GM21528 (cell line): ENCODE measurements at regions not wholly inside any gene's neighbourhood (a gene's known extent, or its start where the extent isn't known, plus 50 kb on each side); places are given as distances from the start of the nearest gene placed in this dataset.
"Not testable (repeated sequence)": the region's sequence is repeated elsewhere in the genome, so short reads cannot be mapped to it uniquely, and the experiment has no call there.

Experiments
- ATAC-seq: cut with Tn5 transposase; IDR thresholded peaks from one replicate; pipeline ENCODE4 v1.9.1; 2021; ENCODE audit warnings: mild to moderate bottlenecking, moderate library complexity; ENCODE audit not compliant: unreplicated experiment, low FRiP score

DNA sequence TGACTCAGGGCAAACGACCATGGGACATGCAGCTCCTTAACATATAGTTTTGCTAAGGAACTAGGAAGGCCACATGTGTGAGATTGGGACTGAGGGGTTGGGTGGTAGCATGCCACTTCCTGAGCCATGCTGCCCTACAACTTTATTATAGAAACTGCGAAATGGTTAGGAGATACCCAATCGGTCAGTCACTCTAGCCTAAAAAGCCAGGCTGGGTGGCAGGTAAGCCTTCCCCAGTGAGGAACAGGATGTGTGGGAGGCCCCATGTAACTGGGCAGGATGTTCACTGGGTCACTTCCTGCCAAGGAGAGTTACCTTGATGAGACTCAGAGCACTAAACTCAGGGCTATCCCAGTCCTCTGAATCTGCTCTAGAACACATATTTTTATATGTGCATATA is 123.5 kb downstream of the MAP3K7 start:
- no peak for ATAC-seq

DNA sequence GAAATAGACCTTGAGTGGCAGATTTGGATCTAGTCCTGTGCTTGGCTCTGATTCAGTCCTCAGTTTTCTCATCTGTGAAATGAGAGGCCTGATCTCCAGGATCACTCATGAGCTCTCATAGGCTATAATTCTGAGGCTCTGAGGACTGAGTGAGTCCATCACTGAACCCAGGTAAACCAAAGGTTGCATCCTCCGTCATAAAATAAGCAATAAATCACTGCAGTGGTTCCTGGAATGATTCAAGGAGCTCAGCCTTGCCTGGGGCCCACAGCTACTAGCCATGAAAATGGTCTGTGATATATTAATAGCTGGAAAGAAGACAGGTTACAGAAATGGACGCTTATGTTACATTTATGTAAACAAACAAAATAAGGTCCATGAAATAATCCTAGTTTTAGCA is 124.8 kb downstream of the MAP3K7 start:
- no peak for ATAC-seq

GRCh38 chr6:90461383-90461782 is 125.5 kb downstream of the MAP3K7 start:
- ATAC-seq = no peak

DNA sequence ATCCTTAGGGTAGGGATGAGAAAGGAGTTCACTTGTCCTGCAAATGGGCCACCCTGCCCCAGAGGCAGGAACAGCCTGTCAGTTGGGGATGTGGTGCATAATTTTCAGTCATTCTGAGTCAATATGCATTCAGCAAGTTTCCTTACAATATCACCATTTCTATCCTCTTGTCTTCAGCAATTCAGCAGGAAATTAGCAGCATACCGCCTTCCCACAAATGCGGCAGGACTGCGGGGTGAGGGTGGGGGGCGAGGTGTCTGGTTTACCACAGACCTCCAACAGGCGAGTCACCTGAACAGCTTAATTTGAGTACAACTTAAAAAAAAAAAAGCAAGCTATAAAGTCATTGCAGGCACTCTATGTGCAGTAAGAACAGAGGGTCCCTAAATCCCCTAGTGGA is 126.8 kb downstream of the MAP3K7 start:
- ATAC-seq = no peak

DNA sequence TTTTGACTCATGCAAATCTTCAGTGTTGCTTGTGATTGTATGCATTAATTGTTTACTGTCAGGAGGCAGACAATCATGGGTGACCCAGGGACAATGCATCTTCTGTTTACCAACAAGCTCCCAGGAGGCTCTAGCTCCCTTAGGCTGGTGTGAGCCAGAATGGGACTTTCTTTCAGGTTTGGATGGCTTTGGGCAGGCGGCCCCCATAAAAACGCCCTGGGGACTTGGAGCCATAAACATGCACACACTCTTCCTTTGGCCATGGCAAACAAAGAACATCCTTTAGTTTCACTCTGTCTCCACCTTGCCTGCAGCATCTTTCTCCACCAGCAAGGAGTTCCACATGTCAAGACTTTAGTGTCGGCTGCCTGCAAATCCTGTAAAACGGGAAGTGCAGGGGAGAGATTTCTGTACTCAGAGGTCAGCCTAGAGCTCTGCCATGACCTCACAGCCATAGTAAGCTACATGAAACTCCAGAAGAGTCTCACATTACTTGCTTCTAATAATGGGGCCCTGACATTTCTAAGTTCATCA is 127.6 kb downstream of the MAP3K7 start:
- ATAC-seq = no peak

DNA sequence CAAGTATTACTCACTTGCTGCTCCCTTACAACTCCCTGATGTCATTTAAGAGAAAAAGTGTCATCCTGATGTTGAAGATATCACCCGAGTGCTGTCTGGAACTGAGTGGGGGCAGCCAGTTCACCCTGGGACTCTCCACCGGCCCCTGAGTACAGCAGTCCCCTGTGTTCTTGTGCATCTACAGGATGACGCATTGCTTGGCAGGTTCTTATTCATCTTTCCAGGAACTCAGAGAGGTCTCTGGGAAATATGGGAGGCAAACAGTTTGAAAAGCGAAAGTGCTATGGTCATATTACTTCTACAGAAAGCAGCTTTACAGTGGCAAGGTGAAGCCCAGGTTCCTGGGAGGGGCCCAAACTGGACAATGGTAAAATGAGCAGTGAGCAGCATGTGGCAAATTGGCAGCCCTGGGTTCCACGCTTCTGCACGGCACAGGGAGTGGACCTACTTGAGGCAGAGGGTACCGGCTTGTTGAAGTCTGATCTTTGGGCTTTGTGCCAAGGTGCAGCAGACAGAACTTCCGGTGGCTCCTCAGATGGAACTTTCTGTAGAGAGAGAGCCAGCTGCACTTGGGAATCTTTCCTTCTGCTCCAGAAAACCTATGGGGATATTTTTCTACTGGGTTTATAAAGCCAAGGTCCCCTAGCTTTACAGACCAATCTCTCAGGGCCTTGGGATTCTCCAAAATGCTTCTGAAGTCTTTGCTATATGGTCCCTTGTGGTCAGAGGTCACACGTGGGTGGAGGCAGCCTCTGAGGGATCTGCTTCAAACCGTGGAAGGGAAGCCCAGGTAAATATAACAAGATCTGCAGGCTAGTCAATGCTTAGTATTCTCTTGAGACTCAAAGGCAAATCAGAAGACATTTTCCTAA is 128.3 kb downstream of the MAP3K7 start:
- ATAC-seq = no peak

GRCh38 chr6:90457867-90458259 is 129.0 kb downstream of the MAP3K7 start:
- no peak for ATAC-seq

DNA sequence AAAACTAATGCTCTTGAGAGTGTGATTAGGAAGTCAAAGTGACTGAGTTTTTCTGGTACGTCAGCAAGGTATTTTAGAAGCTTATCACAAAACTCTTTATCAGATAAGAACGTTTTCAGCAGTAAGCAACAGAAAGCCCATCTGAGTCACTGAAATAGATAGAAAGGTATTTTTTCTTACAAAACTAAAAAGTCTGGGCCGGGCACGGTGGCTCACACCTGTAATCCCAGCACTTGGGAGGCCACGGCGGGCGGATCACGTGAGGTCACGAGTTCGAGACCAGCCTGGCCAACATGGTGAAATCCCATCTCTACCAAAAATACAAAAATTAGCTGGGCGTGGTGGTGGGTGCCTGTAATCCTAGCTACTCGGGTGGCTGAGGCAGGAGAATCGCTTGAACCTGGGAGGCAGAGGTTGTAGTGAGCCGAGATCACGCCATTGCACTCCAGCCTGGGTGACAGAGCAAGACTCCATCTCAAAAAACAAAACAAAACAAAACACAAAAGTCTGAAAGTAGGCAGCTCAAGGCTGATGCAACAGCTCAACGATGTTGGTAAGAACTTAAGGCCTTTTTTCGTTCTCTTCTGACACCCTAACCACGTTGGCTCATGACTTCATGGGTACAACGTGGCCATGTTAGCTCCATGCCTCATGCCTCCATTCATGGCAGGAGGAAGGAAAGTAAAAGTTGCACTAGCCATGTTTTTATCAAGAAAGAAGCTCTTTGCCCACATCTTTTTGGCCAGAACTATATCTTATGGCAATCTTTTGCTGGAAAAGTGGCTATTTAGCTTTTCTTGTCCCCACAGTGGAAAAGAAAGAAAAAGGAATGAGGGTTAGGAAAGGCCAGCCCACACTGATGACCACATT is 129.6 kb downstream of the MAP3K7 start:
- not testable (repeated sequence) for ATAC-seq

GRCh38 chr6:90456001-90456400 is 130.9 kb downstream of the MAP3K7 start:
- no peak for ATAC-seq

- ATAC-seq = no peak
Observed at GRCh38 chr6:90454836-90455427, 131.9 kb downstream of the MAP3K7 start.

DNA sequence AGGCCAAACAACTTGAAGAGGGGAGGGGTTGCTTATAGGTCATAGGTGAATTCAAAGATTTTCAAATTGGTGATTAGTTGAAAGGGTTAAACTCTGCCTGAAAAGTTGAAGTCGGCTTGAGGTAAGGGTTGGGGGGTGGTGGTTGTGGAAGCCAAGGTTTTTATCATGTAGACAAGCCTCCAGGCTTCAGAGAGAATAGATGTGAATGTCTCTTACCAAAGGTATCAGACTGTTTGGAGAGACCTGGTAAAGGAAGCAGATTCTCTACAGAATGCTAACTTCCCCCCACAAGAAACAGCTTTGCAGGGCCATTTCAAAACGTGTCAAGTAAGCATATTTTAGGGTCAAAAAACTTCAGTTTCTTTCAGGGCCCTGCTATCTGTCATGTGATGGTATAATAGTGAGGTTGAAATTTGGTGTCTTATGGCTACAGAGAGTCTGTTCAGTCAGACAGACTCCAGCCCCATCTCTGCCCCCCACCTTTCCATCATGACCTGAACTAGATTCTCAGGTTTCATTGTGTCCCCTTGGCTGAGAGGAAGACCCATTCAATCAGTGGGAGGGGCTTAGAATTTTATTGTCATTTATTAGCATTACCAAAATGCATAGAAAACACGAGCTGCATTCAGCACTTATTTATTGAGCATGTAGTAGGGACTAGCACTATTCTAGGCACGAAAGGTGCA is 136.5 kb downstream of the MAP3K7 start:
- ATAC-seq = no peak

- no peak for ATAC-seq
Observed at GRCh38 chr6:90449311-90449710, 137.6 kb downstream of the MAP3K7 start.

DNA sequence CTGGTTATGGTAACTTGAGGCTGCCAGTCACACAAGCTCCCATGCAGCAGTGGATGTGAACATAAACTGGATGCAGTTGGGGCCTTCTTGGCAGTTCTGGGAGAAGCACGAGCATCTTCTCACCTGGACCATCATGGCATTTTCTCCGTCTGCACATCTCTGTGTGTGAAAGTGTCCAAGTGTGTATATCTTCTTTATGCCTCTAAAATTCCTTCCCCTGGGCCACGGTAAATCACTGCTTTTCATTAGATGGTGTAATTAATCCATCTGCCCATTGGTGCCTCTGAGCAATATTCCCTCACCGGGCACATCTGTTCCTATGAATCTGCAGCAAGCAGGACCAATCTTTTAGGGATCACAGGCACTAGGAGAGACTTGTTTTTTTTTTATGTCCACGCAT is 138.0 kb downstream of the MAP3K7 start:
- ATAC-seq = no peak

DNA sequence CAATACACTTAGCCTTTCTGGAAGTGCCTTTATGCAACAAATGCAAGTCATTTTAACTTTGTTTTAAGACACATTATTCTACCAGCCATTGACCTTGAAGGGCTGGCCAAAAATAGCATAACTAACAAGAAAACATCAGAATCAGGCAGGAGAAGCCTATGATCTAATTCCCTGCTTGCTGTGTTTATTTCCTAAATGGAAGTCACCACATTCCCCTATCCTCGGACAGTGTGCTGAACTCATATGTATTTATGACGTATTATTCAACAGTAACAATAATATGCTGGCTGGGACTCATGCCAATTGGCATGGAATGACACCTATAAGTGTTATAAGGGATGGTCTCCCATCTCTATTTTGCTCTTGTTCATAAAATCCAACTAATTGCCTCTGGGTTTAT is 140.7 kb downstream of the MAP3K7 start:
- no peak for ATAC-seq

- no peak for ATAC-seq
Observed at GRCh38 chr6:90445533-90446108, 141.3 kb downstream of the MAP3K7 start.

DNA sequence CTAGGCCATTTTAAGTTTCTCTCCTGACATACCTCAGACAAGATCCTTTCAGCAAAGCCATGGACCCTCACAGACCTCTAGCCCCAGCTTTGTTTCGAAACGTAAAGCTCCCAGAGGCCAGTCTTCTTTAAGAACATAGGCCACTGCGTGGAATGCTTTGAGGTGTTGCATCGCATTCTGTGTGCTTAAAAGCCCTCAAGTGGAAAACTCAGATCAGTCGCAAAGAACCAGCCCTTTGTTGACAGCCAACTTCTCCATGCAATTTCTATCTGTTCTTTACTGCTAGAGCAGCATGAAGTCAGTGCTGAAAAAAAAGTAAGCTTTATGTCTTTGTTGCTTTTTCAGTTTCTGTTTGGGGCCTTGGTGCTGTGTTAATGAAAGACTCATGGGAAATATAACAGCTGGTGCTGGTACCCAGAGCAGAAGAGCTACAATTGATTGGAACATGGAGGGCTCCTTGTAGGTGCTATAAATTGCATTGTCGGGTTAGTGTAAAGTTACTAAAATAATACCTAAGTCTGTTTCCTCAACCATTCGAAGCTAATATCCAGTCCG is 142.6 kb downstream of the MAP3K7 start:
- no peak for ATAC-seq

DNA sequence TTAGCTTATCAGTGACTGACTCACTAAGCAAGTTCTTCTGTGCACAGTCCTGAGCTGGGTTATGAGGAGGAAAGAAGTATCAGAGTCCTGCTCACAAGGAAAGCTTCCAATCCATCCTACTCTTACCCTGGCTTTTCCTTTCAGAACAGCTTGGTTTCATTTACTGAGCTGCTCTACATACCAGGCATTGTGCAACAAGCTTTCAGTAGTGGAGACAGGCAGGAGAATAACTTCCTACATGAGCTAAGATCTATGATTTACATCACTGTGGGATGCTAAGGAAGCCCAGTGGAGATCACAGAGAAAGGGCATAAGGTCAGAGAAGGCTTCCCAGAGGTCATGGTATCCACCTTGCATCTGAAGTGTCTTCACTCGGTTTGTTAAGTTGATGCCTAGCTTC is 144.5 kb downstream of the MAP3K7 start:
- ATAC-seq = no peak

- ATAC-seq = no peak
Observed at GRCh38 chr6:90440586-90441283, 144.1 kb upstream of the BACH2 start.

- no peak for ATAC-seq
Observed at GRCh38 chr6:90439586-90439985, 142.9 kb upstream of the BACH2 start.
